NCI-H748 (cell line): ENCODE measurements at regions not wholly inside any gene's neighbourhood (a gene's known extent, or its start where the extent isn't known, plus 50 kb on each side); places are given as distances from the start of the nearest gene placed in this dataset.

Source experiments
- DNase-seq: peaks from one replicate; lab custom pipeline; 2025; ENCODE audit not compliant: unreplicated experiment; lab: John Stamatoyannopoulos, UW

GRCh38 chr9:73020877-73021276 is 68.0 kb upstream of the ALDH1A1 start:
- DNase-seq = no peak

- no peak for DNase-seq
Measured at GRCh38 chr9:73014011-73014410, 61.2 kb upstream of the ALDH1A1 start.

GRCh38 chr9:73011956-73012355 is 59.1 kb upstream of the ALDH1A1 start:
- DNase-seq = no peak

GRCh38 chr9:73011181-73011750 is 58.4 kb upstream of the ALDH1A1 start:
- DNase-seq = no peak

GRCh38 chr9:73009649-73010288 is 56.9 kb upstream of the ALDH1A1 start:
- DNase-seq = no peak

- DNase-seq = no peak
Measured at GRCh38 chr9:73007966-73008672, 55.3 kb upstream of the ALDH1A1 start.

- DNase-seq = no peak
Measured at GRCh38 chr9:73006986-73007385, 54.1 kb upstream of the ALDH1A1 start.
